ENCODE measurements at regions not wholly inside any gene's neighbourhood (a gene's known extent, or its start where the extent isn't known, plus 50 kb on each side); places are given as distances from the start of the nearest gene placed in this dataset.

DNA sequence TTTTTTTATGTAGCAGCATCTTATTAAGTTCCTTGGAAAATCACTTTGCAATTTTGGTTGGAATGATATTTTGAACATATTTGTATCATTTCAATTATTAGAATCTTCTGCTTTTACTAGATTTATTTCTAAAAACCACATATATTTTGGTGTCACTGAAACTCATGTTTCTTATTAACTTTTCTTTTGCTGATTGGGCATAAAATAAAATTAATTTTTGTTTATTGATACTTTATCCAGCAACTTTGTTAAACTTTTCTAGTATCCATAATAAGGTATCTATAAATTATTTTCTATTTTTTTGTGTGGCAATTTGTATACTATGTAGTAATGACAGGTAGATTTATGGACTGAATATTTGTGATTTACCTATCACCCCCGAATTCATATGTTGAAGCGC, 556.4 kb upstream of the ATXN8OS start:
- TF ChIP-seq, protein P1, sequence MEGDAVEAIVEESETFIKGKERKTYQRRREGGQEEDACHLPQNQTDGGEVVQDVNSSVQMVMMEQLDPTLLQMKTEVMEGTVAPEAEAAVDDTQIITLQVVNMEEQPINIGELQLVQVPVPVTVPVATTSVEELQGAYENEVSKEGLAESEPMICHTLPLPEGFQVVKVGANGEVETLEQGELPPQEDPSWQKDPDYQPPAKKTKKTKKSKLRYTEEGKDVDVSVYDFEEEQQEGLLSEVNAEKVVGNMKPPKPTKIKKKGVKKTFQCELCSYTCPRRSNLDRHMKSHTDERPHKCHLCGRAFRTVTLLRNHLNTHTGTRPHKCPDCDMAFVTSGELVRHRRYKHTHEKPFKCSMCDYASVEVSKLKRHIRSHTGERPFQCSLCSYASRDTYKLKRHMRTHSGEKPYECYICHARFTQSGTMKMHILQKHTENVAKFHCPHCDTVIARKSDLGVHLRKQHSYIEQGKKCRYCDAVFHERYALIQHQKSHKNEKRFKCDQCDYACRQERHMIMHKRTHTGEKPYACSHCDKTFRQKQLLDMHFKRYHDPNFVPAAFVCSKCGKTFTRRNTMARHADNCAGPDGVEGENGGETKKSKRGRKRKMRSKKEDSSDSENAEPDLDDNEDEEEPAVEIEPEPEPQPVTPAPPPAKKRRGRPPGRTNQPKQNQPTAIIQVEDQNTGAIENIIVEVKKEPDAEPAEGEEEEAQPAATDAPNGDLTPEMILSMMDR (IDR thresholded peaks at IDR 0.05; ENCODE audit: low read depth, low read length) = no peak

DNA sequence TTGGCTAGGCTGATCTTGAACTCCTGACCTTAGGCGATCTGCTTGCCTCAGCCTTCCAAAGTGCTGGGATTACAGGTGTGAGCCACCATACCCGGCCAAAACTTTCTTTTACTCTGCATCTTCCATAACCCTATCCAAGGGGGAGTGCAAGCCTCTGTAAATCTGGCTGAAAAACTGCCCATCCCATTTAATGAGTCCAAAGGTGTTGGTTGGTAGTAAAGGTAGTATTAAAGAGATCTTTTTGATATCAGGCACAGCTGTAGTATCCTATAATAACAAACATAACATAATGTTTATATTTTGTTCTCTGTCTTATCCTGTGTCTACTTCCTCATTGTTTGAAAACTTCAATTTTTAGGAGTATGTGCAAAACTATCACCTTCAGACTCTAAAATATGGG, 559.8 kb upstream of the ATXN8OS start:
- TF ChIP-seq, protein P1 (IDR thresholded peaks at IDR 0.05; ENCODE audit: low read depth, low read length) = no peak
- H3K4me3 ChIP-seq (ENCODE audit: low read depth, low read length) = no peak overlapping the region

More for the DNA sequence above, 556.4 kb upstream of the ATXN8OS start:
- no peak overlapping the region for H3K4me3 ChIP-seq (ENCODE audit: low read depth, low read length)

DNA sequence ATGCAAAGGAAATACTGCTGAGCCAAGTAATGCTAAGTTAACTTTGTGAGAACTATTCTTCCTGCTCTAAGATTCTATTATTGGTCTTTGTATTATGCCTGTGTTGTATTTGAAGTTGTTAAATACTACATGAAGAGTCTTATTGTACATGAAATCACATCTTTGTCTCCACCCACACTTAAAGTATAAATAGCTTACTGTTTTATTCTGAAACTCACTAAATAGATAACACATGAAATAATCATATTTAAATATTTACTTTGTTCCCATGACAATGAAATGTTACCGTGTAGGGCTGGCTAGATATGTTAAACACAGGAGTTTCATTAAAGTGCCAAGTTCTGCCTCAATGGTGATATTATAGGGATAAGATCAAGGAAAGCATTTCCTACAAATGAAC, 562.1 kb upstream of the ATXN8OS start:
- H3K4me3 ChIP-seq (ENCODE audit: low read depth, low read length) = no peak overlapping the region
- TF ChIP-seq, protein P1 (IDR thresholded peaks at IDR 0.05; ENCODE audit: low read depth, low read length) = no peak

DNA sequence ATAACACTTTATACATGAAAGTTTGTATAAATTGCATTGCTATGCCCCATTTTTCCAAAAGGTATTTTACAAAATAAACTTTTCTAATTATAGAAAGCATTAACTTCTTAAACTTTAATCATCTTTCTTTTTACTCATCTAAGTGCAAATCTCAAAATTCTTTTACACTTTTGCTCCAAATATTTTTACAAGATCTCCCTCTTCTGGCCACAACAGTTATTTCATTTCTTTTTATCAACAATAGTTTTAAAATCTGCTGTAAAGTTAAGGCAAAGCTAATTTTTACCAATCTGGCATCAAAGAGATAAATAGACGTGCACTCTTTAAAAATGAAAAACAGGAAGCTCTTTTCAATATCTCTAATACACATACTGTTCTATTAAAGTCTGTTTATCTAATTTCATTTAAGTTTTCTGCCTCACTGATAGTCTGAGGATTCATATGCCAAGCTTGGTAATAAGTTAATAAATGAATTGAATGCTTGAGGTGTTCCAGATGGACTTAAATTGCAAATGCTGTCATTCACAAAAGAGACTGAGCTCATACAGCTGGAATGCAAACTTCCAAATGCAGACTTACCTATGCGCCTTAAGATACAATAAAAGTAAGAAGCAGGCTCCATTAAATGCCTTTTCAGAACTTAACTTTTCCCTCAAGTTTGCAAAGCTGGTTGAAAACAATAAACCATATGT, 583.0 kb upstream of the ATXN8OS start:
- no peak overlapping the region for H3K4me3 ChIP-seq (ENCODE audit: low read depth, low read length)
- TF ChIP-seq, protein P1 (IDR thresholded peaks at IDR 0.05; ENCODE audit: low read depth, low read length) = no peak

DNA sequence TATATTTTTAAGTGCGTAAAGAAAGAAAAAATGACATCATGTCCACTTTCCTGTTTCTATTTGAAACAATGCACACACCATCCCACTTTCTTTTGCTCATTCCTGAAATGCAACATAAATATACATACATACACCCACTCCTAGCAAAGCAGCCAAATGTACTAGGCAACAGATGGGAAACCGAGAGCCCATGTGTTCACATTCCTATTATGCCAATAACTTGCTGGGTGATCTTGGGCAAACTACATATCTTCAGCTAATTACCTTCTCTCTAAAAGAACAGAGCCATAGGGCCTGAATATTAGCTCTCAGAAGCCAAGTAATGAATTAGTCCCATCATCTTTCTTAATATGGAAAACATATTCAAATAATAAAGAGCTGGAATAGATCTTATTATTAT, 610.6 kb upstream of the ATXN8OS start:
- TF ChIP-seq, protein P1 (IDR thresholded peaks at IDR 0.05; ENCODE audit: low read depth, low read length) = no peak
- H3K4me3 ChIP-seq (ENCODE audit: low read depth, low read length) = no peak overlapping the region

DNA sequence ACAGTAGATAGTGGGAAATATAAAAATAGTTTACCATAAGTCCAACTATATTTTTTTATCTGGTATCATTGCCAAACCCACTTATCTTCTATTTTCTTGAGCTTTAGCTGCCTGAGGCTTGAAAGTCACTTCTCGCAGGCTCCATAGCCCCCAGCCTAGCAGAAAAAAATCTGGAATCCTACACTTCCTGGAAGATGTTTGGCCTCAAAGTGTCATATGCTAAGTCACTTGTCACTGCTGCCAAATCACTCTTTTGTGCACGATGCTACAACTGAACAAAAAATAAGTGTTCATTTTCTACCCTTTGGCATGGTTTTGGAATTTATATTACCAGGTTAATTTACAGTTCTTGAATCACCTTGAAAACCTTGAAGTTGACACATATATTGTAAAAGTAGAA, 612.5 kb upstream of the ATXN8OS start:
- H3K4me3 ChIP-seq (ENCODE audit: low read depth, low read length) = no peak overlapping the region
- TF ChIP-seq, protein P1 (IDR thresholded peaks at IDR 0.05; ENCODE audit: low read depth, low read length) = no peak

DNA sequence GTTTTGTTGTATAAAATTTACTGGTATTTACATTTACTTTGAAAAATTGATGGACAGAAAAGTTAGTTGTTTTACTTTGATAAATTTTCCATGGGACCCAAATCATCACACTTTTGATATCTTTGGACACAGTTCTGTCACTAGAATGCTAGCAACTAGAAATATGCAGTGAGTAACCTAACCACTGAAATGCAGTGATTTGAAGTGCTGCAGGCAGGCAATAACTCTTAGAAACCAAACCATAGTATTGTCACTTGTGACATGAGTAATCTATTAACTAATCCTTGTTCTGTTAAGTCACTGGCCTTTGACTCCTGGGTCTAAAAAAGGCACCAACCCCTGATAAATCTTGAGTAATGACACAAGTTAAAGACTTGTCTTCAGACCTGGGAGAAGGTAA, 620.0 kb upstream of the ATXN8OS start:
- H3K4me3 ChIP-seq (ENCODE audit: low read depth, low read length) = no peak overlapping the region
- TF ChIP-seq, protein P1 (IDR thresholded peaks at IDR 0.05; ENCODE audit: low read depth, low read length) = no peak

Data from WI38 (cell line).